ENCODE measurements at regions not wholly inside any gene's neighbourhood (a gene's known extent, or its start where the extent isn't known, plus 50 kb on each side); places are given as distances from the start of the nearest gene placed in this dataset.

DNA sequence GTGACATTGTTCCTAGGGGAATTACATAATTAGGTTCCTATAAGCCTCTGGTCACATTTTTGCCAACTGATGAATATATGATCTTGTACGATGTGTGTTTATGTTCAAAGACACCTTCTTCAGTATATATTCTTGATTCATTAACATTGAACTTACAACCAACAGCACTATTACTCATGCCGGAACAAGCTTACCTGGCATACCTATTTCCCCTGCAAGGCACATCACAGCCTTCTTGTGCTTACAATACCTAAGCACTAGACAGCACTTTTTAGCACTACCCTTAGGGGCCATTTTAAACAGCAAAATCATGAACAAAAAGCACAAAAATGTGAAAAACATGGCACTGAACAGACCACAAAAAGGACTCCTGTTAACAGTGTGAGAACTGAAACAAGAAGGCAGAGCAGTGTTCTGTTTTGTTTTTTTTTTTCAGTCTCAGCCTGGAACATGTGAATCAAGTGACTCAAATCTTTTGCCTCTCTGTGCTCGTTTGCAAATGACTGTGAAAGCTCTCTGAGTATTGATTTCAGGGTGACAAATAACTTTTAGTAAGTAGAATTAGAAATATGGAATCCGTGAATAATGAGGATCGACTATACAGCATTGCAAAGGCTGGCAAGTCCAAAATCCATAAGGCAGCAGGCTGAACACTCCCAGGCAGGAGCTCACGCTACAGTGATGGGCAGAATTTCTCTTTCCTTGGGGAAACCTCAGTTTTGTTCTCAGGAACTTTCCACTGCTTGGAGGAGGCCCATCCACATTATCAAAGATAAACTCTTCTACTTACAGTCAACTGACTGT, 102.3 kb upstream of the TSHZ2 start (continued):
- TF ChIP-seq, protein P1, sequence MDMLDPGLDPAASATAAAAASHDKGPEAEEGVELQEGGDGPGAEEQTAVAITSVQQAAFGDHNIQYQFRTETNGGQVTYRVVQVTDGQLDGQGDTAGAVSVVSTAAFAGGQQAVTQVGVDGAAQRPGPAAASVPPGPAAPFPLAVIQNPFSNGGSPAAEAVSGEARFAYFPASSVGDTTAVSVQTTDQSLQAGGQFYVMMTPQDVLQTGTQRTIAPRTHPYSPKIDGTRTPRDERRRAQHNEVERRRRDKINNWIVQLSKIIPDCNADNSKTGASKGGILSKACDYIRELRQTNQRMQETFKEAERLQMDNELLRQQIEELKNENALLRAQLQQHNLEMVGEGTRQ (IDR thresholded peaks at IDR 0.05; ENCODE audit: low read length) = no peak
- TF ChIP-seq, protein P2, sequence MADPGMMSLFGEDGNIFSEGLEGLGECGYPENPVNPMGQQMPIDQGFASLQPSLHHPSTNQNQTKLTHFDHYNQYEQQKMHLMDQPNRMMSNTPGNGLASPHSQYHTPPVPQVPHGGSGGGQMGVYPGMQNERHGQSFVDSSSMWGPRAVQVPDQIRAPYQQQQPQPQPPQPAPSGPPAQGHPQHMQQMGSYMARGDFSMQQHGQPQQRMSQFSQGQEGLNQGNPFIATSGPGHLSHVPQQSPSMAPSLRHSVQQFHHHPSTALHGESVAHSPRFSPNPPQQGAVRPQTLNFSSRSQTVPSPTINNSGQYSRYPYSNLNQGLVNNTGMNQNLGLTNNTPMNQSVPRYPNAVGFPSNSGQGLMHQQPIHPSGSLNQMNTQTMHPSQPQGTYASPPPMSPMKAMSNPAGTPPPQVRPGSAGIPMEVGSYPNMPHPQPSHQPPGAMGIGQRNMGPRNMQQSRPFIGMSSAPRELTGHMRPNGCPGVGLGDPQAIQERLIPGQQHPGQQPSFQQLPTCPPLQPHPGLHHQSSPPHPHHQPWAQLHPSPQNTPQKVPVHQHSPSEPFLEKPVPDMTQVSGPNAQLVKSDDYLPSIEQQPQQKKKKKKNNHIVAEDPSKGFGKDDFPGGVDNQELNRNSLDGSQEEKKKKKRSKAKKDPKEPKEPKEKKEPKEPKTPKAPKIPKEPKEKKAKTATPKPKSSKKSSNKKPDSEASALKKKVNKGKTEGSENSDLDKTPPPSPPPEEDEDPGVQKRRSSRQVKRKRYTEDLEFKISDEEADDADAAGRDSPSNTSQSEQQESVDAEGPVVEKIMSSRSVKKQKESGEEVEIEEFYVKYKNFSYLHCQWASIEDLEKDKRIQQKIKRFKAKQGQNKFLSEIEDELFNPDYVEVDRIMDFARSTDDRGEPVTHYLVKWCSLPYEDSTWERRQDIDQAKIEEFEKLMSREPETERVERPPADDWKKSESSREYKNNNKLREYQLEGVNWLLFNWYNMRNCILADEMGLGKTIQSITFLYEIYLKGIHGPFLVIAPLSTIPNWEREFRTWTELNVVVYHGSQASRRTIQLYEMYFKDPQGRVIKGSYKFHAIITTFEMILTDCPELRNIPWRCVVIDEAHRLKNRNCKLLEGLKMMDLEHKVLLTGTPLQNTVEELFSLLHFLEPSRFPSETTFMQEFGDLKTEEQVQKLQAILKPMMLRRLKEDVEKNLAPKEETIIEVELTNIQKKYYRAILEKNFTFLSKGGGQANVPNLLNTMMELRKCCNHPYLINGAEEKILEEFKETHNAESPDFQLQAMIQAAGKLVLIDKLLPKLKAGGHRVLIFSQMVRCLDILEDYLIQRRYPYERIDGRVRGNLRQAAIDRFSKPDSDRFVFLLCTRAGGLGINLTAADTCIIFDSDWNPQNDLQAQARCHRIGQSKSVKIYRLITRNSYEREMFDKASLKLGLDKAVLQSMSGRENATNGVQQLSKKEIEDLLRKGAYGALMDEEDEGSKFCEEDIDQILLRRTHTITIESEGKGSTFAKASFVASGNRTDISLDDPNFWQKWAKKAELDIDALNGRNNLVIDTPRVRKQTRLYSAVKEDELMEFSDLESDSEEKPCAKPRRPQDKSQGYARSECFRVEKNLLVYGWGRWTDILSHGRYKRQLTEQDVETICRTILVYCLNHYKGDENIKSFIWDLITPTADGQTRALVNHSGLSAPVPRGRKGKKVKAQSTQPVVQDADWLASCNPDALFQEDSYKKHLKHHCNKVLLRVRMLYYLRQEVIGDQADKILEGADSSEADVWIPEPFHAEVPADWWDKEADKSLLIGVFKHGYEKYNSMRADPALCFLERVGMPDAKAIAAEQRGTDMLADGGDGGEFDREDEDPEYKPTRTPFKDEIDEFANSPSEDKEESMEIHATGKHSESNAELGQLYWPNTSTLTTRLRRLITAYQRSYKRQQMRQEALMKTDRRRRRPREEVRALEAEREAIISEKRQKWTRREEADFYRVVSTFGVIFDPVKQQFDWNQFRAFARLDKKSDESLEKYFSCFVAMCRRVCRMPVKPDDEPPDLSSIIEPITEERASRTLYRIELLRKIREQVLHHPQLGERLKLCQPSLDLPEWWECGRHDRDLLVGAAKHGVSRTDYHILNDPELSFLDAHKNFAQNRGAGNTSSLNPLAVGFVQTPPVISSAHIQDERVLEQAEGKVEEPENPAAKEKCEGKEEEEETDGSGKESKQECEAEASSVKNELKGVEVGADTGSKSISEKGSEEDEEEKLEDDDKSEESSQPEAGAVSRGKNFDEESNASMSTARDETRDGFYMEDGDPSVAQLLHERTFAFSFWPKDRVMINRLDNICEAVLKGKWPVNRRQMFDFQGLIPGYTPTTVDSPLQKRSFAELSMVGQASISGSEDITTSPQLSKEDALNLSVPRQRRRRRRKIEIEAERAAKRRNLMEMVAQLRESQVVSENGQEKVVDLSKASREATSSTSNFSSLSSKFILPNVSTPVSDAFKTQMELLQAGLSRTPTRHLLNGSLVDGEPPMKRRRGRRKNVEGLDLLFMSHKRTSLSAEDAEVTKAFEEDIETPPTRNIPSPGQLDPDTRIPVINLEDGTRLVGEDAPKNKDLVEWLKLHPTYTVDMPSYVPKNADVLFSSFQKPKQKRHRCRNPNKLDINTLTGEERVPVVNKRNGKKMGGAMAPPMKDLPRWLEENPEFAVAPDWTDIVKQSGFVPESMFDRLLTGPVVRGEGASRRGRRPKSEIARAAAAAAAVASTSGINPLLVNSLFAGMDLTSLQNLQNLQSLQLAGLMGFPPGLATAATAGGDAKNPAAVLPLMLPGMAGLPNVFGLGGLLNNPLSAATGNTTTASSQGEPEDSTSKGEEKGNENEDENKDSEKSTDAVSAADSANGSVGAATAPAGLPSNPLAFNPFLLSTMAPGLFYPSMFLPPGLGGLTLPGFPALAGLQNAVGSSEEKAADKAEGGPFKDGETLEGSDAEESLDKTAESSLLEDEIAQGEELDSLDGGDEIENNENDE (IDR thresholded peaks at IDR 0.05; ENCODE audit: insufficient replicate concordance, low read length) = no peak
- no peak for TF ChIP-seq SP4 (IDR thresholded peaks at IDR 0.05; ENCODE audit: low read length)
- TF ChIP-seq TAF7 (optimal IDR thresholded peaks at IDR 0.05; ENCODE audit: borderline replicate concordance, low read depth, low read length) = no peak

Data from H1 (cell line).